ENCODE measurements at regions not wholly inside any gene's neighbourhood (a gene's known extent, or its start where the extent isn't known, plus 50 kb on each side); places are given as distances from the start of the nearest gene placed in this dataset.

DNA sequence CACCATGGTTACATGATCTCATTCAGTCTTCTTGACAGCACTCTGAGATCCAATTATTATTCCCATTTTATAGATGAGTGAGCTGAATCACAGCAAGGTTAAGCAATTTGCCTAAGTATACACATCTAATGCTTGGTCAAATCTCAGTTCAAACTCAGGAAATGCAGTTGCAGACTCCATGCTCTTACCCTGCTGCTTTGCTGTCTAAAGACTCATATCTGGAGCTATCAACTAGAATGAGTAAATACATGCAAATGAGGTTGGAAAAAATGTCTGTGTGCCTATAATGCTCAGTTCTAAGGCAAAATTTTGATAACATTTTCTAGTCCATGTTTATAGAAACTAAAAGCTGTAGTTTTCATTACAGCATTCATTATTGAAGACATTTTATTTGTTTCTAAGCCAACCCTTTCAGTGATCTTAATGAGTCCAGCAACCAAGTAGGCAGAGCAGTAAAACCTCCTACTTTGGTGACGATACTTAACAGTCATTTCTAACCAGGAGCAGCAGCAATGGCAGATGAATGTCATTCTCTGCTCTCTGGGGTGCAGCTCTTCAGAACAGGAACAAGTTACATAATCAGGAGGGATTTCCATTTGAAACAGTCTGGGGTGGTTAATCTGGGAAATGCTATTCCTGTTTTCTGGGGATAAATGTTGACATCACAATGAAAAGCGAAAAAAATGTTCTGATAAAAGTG, 396.8 kb upstream of the UBE2E3 start:
- intact Hi-C loops (cut with micrococcal nuclease): no loop called here
- Histone ChIP-seq H3K9me3 (ENCODE audit: control insufficient read depth in 2 of 3, low read length in 3 of 3) (no peaks in the 10 kb centered on the region), H3K27ac (ENCODE audit: low read depth, low read length) (no peak overlapping the region), H3K4me3 (ENCODE audit: low read length) (no peak overlapping the region), H3K4me1 (ENCODE audit: control insufficient read depth in 2 of 2, insufficient read depth in 2 of 2, low read length in 2 of 2) (no peaks in the 10 kb centered on the region), H3K36me3 (ENCODE audit: control insufficient read depth in 2 of 3, insufficient read depth in 3 of 3, low read length in 3 of 3) (no peaks in the 10 kb centered on the region), H3K27me3 (ENCODE audit: control insufficient read depth in 2 of 2, insufficient read depth in 2 of 2, low read length in 2 of 2) (no peaks in the 10 kb centered on the region)
- peaks cover 2 to 17% (median 6%) of the 10 kb centered on the region in 11 donors for H3K9me3 Mint-ChIP-seq
- ATAC-seq (no peak), DNase-seq (no peak)
- H3K27me3 Mint-ChIP-seq: peaks cover 1 to 13% (median 9%) of the 10 kb centered on the region in 5 donors
- H3K4me1 Mint-ChIP-seq: no peaks in the 10 kb centered on the region
- H3K4me3 Mint-ChIP-seq: no peak overlapping the region
- H3K27ac Mint-ChIP-seq: no peak overlapping the region
- no peaks in the 10 kb centered on the region for H3K36me3 Mint-ChIP-seq
- CTCF ChIA-PET: interaction anchor here (1.1 kb wide), 1 partner anchor 8 kb away, joined by 3 read pairs; no protein-coding TSS in a partner anchor
- POLR2A ChIA-PET: no interaction called here

DNA sequence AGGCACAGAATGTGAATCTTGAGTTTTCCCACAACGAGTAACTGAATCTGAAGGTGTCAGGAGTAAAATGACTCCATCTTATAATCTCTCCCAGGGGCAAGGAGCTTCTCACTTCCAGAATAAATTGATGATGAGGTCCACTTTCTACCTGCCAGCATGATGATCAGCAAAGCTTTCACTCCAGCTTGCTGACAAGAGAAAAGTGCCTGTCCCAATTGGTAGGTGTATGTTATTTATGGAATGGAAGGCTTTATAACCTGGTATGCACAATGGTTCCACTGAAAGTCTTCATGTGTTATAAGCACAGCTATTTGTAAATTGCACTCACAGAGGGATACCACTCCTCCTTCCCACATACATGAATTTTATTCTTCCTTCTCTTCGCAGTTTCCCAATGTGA, 401.0 kb upstream of the UBE2E3 start:
- H3K4me3 Mint-ChIP-seq: no peak overlapping the region

DNA sequence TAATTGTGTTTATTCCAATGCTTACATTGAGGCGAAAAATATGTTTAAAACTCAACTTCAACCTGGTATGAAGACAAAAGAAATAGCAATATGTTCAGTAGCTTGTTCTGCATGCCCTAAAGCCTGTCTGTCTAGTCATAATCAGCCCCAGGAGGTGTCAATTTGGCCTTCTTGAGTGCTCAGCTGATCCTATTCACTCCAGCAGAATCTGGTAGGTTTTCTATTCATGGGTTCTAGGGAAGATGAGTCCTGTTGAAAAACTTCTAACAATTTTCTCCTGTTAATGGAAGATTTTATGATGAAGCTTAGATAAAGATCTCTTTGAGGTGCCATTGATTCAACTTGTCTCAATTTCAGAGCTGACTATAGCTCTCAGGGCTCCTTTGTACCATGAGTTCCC, 402.0 kb upstream of the UBE2E3 start:
- intact Hi-C loops (cut with micrococcal nuclease): no loop called here
- no peaks in the 10 kb centered on the region for H3K9me3 Mint-ChIP-seq
- ATAC-seq (no peak), DNase-seq (no peak)
- H3K27me3 ChIP-seq (ENCODE audit: control insufficient read depth in 2 of 2, insufficient read depth in 2 of 2, low read length in 2 of 2): no peaks in the 10 kb centered on the region
- ChIA-PET POLR2A (no interaction called here), CTCF (no interaction called here)
- no peak overlapping the region for H3K4me3 Mint-ChIP-seq
- no peaks in the 10 kb centered on the region for H3K36me3 Mint-ChIP-seq
- H3K27ac Mint-ChIP-seq: no peak overlapping the region
- H3K36me3 ChIP-seq (ENCODE audit: control insufficient read depth in 2 of 3, insufficient read depth in 3 of 3, low read length in 3 of 3): no peaks in the 10 kb centered on the region
- no peaks in the 10 kb centered on the region for H3K4me1 ChIP-seq (ENCODE audit: control insufficient read depth in 2 of 2, insufficient read depth in 2 of 2, low read length in 2 of 2)
- no peak overlapping the region for H3K27ac ChIP-seq (ENCODE audit: low read depth, low read length)
- H3K9me3 ChIP-seq (ENCODE audit: control insufficient read depth in 2 of 3, low read length in 3 of 3): no peaks in the 10 kb centered on the region
- no peak overlapping the region for H3K4me3 ChIP-seq (ENCODE audit: low read length)
- H3K4me1 Mint-ChIP-seq: no peaks in the 10 kb centered on the region
- peaks cover 1 to 24% (median 13%) of the 10 kb centered on the region in 5 donors for H3K27me3 Mint-ChIP-seq

More for the DNA sequence above, 401.0 kb upstream of the UBE2E3 start:
- ATAC-seq: no peak
- ChIA-PET POLR2A (no interaction called here), CTCF (no interaction called here)
- Histone ChIP-seq H3K4me3 (ENCODE audit: low read length) (no peak overlapping the region), H3K27ac (ENCODE audit: low read depth, low read length) (no peak overlapping the region), H3K4me1 (ENCODE audit: control insufficient read depth in 2 of 2, insufficient read depth in 2 of 2, low read length in 2 of 2) (no peaks in the 10 kb centered on the region), H3K27me3 (ENCODE audit: control insufficient read depth in 2 of 2, insufficient read depth in 2 of 2, low read length in 2 of 2) (no peaks in the 10 kb centered on the region), H3K36me3 (ENCODE audit: control insufficient read depth in 2 of 3, insufficient read depth in 3 of 3, low read length in 3 of 3) (no peaks in the 10 kb centered on the region), H3K9me3 (ENCODE audit: control insufficient read depth in 2 of 3, low read length in 3 of 3) (no peaks in the 10 kb centered on the region)
- DNase-seq: no peak
- no peaks in the 10 kb centered on the region for H3K9me3 Mint-ChIP-seq
- intact Hi-C loops (cut with micrococcal nuclease): no loop called here
- H3K36me3 Mint-ChIP-seq: no peaks in the 10 kb centered on the region
- H3K27ac Mint-ChIP-seq: no peak overlapping the region
- H3K27me3 Mint-ChIP-seq: peaks cover 1 to 22% (median 13%) of the 10 kb centered on the region in 5 donors
- no peaks in the 10 kb centered on the region for H3K4me1 Mint-ChIP-seq

DNA sequence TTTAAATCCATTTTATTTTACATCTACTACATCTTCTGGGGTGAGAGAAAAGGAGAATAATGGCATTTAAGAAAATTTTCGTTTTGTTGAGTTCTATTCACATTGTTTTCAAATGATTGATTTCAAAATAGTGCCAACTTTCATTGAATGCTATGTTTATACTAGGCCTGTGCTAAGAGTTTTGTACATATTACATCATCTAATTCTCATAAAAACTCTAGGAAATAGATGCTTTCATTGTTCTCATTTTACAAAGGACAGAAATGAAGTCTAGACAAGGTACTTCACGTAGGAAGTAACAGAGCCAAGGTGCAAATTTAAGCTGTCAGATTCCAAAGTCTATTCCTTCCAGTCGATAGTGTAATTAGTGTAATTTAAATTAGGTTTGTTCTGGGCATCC, 402.8 kb upstream of the UBE2E3 start:
- CTCF ChIA-PET: no interaction called here

DNA sequence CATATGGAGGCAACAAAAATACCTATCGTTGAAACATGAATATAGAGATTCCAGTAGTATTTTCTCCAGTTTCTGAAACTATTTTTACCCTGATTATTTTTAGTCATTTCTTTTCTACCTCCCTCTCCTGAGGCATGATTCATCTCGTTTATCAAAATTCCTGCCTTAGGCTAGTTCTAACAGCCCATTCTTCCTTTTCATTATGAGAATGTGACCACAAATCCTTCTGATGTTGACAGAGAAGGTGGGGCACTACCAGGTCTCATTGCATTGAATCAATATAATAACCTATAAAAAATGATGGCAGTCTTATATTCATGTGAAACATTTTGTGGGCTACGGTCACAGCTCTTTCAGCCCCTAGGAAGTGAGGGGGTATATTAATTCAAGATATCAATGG, 406.5 kb upstream of the UBE2E3 start:
- Mint-ChIP-seq H3K9me3 (no peaks in the 10 kb centered on the region), H3K27me3 (peaks cover 0 to 14% (median 8%) of the 10 kb centered on the region in 5 donors), H3K36me3 (no peaks in the 10 kb centered on the region), H3K27ac (no peak overlapping the region), H3K4me3 (no peak overlapping the region), H3K4me1 (peaks cover 0 to 1% (median 0%) of the 10 kb centered on the region in 7 donors)
- no peaks in the 10 kb centered on the region for H3K4me1 ChIP-seq (ENCODE audit: control insufficient read depth in 2 of 2, insufficient read depth in 2 of 2, low read length in 2 of 2)
- no peaks in the 10 kb centered on the region for H3K27me3 ChIP-seq (ENCODE audit: control insufficient read depth in 2 of 2, insufficient read depth in 2 of 2, low read length in 2 of 2)
- DNase-seq (no peak), ATAC-seq (no peak)
- no peaks in the 10 kb centered on the region for H3K36me3 ChIP-seq (ENCODE audit: control insufficient read depth in 2 of 3, insufficient read depth in 3 of 3, low read length in 3 of 3)
- intact Hi-C loops (cut with micrococcal nuclease): no loop called here
- ChIA-PET CTCF (no interaction called here), POLR2A (no interaction called here)
- no peak overlapping the region for H3K4me3 ChIP-seq (ENCODE audit: low read length)
- H3K27ac ChIP-seq (ENCODE audit: low read depth, low read length): no peak overlapping the region
- H3K9me3 ChIP-seq (ENCODE audit: control insufficient read depth in 2 of 3, low read length in 3 of 3): no peaks in the 10 kb centered on the region

More for the DNA sequence above, 402.8 kb upstream of the UBE2E3 start:
- Histone ChIP-seq H3K27me3 (ENCODE audit: control insufficient read depth in 2 of 2, insufficient read depth in 2 of 2, low read length in 2 of 2) (no peaks in the 10 kb centered on the region), H3K4me3 (ENCODE audit: low read length) (no peak overlapping the region), H3K36me3 (ENCODE audit: control insufficient read depth in 2 of 3, insufficient read depth in 3 of 3, low read length in 3 of 3) (no peaks in the 10 kb centered on the region), H3K27ac (ENCODE audit: low read depth, low read length) (no peak overlapping the region), H3K9me3 (ENCODE audit: control insufficient read depth in 2 of 3, low read length in 3 of 3) (no peaks in the 10 kb centered on the region), H3K4me1 (ENCODE audit: control insufficient read depth in 2 of 2, insufficient read depth in 2 of 2, low read length in 2 of 2) (no peaks in the 10 kb centered on the region)
- Mint-ChIP-seq H3K4me3 (no peak overlapping the region), H3K27ac (no peak overlapping the region), H3K4me1 (no peaks in the 10 kb centered on the region), H3K36me3 (no peaks in the 10 kb centered on the region), H3K9me3 (no peaks in the 10 kb centered on the region), H3K27me3 (peaks cover 1 to 24% (median 13%) of the 10 kb centered on the region in 5 donors)
- intact Hi-C loops (cut with micrococcal nuclease): no loop called here
- POLR2A ChIA-PET: no interaction called here
- no peak for DNase-seq
- ATAC-seq: no peak

DNA sequence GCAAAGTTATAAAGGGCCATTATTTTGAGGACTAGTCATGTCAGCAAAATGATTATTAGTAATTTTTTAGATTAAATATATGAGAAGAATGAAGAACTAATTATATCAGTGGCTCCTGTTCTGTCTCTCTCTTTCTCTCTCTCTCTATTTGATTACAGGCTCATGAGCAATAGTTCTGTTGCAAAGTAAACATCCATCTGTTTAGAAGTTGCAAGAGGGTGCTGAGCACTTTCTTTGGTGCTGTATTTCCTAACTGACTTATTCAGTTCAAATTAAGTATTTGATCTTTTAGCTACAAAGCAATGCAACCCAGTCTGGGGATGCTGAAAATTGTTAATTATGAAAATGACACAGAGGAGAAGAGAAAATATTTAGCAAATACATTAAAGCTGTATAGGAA, 408.1 kb upstream of the UBE2E3 start:
- no peaks in the 10 kb centered on the region for H3K9me3 ChIP-seq (ENCODE audit: control insufficient read depth in 2 of 3, low read length in 3 of 3)
- intact Hi-C loops (cut with micrococcal nuclease): no loop called here
- H3K27me3 ChIP-seq (ENCODE audit: control insufficient read depth in 2 of 2, insufficient read depth in 2 of 2, low read length in 2 of 2): no peaks in the 10 kb centered on the region
- CTCF ChIA-PET: no interaction called here
- no peak for ATAC-seq
- Mint-ChIP-seq H3K4me1 (peaks cover 0 to 1% (median 0%) of the 10 kb centered on the region in 7 donors), H3K4me3 (no peak overlapping the region), H3K27me3 (peaks cover 0 to 19% (median 10%) of the 10 kb centered on the region in 5 donors), H3K27ac (no peak overlapping the region), H3K9me3 (peaks cover 0 to 3% (median 0%) of the 10 kb centered on the region in 11 donors), H3K36me3 (no peaks in the 10 kb centered on the region)
- POLR2A ChIA-PET: no interaction called here
- no peaks in the 10 kb centered on the region for H3K4me1 ChIP-seq (ENCODE audit: control insufficient read depth in 2 of 2, insufficient read depth in 2 of 2, low read length in 2 of 2)
- H3K4me3 ChIP-seq (ENCODE audit: low read length): no peak overlapping the region
- H3K27ac ChIP-seq (ENCODE audit: low read depth, low read length): no peak overlapping the region
- H3K36me3 ChIP-seq (ENCODE audit: control insufficient read depth in 2 of 3, insufficient read depth in 3 of 3, low read length in 3 of 3): no peaks in the 10 kb centered on the region
- DNase-seq: no peak

DNA sequence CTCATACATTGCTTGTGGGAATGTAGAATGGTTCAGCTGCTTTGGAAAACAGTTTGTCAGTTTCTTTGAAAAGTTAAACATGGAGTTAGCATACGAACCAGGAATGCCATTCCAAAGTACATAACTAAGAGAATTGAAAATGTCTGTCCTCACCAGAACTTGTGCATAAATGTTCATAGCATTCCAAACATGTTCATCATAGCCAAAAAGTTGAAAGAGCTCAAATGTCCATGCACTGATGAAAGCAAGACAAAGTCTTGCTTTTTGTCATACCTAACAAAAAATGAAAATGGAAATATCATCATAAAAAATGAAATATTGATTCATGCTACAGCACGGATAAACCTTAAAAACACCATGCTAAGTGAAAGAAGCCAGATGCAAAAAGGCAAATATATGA, 408.8 kb upstream of the UBE2E3 start:
- Mint-ChIP-seq H3K27ac (no peak overlapping the region), H3K4me3 (no peak overlapping the region), H3K36me3 (no peaks in the 10 kb centered on the region), H3K4me1 (peaks cover 0 to 1% (median 0%) of the 10 kb centered on the region in 7 donors), H3K27me3 (peaks cover 0 to 13% (median 8%) of the 10 kb centered on the region in 5 donors), H3K9me3 (peaks cover 0 to 3% (median 0%) of the 10 kb centered on the region in 11 donors)
- intact Hi-C loops (cut with micrococcal nuclease): no loop called here
- Histone ChIP-seq H3K27ac (ENCODE audit: low read depth, low read length) (no peak overlapping the region), H3K9me3 (ENCODE audit: control insufficient read depth in 2 of 3, low read length in 3 of 3) (no peaks in the 10 kb centered on the region), H3K4me1 (ENCODE audit: control insufficient read depth in 2 of 2, insufficient read depth in 2 of 2, low read length in 2 of 2) (no peaks in the 10 kb centered on the region), H3K4me3 (ENCODE audit: low read length) (no peak overlapping the region), H3K36me3 (ENCODE audit: control insufficient read depth in 2 of 3, insufficient read depth in 3 of 3, low read length in 3 of 3) (no peaks in the 10 kb centered on the region), H3K27me3 (ENCODE audit: control insufficient read depth in 2 of 2, insufficient read depth in 2 of 2, low read length in 2 of 2) (peaks cover 0 to under 1% of the 10 kb centered on the region in 2 donors)
- DNase-seq (no peak), ATAC-seq (no peak)
- ChIA-PET POLR2A (no interaction called here), CTCF (no interaction called here)

Measured in naive thymus-derived CD4-positive, alpha-beta T cell (primary cell).